CD4-positive, alpha-beta T cell treated with Interleukin-15 for 1 hour (primary cell): ENCODE measurements at regions not wholly inside any gene's neighbourhood (a gene's known extent, or its start where the extent isn't known, plus 50 kb on each side); places are given as distances from the start of the nearest gene placed in this dataset.
A peak's percentile ranks its signal among the peaks of the same experiment; 100 is the strongest.
"Not testable (repeated sequence)": the region's sequence is repeated elsewhere in the genome, so short reads cannot be mapped to it uniquely, and the experiment has no call there.

Experiments used
- DNase-seq: peaks from one replicate; pipeline ENCODE4 v3.0.0-alpha.2; 2020

DNA sequence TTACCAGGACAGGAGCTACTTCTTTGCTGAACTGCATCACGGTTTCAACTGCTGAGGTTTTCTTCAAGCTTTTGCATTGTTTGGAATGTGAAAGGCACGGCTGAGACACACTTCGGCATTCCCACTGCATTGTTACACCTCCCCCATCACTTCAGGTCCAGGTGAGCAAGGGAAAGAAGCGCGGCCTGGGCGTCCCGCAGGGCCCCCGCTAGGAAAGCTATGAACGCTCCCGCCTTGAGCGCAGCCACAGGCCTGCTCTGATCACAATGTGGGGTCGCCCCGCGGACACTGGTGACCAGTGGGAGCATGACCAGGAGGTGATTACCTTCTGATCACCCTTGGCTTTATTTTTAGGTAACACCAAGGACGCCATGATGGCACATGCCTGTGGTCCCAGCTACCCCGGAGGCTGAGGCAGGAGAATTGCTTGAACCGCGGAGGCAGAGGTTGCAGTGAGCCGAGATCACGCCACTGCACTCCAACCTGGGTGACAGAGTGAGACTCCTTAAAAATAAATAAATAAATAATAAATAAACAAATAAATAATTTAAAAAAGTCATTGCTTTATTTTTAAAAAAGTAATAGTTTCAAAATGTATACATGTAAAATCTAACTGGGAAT lies 82.2 kb upstream of the ANTXRL start:
- not testable (repeated sequence) for DNase-seq

- DNase-seq, result not testable (repeated sequence)
Measured at GRCh38 chr10:46210427-46210826, 76.4 kb upstream of the ANTXRL start.

DNA sequence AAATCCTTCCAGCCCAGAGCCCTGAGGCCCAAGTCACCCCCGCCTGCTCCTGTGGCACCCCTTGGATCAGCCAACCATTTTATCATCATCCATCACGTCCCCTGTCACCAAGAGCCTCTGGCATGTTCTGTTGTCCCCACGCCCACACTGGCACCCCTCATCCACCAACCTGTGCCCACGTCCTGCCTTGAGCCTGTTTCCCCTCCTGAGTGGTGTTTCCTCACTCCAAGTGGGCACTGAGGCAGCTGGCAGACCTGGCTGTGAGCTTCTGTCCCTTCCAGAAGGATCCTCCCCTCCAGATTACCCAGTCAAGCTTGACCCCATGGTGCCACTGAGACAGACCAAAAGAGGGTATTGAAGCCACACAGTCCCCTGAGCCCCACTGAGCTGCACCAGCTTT lies 71.4 kb upstream of the ANTXRL start:
- DNase-seq, result no peak

DNA sequence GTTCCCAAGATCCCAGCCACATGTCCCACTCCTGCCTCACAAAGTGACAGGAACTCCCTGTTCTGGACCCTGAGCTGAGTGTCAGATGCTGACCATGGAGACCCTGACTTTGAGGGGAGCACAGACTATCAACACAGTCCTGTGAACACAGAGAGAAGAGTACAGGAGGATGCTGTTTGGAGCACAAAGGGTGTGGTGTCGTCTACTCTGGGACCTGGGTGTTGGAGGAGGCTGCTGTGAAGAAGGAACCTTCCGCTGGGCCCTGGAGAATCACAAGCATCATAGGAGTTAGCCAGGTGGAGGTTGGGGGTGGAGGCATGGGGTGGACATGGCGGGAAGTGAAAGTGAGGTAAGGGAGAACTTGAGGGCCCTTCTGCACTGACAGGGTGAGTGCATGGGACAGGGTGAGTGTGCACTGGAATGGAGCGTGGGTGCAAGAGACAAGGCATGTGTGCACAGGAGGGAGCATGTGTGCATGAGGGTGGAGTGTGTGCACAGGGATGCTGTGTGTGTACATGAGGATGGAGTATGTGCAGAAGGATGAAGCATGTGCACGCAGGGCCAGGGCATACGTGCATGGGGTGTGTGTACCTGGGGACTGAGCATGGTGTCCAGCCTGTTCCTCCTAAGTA lies 70.7 kb upstream of the ANTXRL start:
- no peak for DNase-seq

GRCh38 chr10:46216836-46217751 lies 69.7 kb upstream of the ANTXRL start:
- no peak for DNase-seq

GRCh38 chr10:46217752-46218453 lies 68.9 kb upstream of the ANTXRL start:
- DNase-seq, result no peak

DNA sequence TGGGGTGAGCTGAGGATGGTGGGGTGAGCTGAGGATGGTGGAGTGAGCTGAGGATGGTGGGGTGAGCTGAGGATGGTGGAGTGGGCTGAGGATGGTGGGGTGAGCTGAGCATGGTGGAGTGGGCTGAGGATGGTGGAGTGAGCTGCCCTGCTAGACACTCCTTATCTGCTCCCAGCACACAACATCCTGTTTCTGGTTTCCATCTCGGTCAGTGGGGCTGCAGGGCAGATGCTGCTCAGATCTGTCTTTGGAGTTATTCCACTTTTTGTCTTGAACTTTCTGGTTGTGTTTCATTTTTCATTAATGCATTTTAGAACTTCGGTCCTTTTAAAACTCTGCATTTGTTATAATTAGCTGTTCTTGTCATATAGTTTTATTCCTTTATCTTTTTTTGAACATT lies 67.9 kb upstream of the ANTXRL start:
- no peak for DNase-seq

DNA sequence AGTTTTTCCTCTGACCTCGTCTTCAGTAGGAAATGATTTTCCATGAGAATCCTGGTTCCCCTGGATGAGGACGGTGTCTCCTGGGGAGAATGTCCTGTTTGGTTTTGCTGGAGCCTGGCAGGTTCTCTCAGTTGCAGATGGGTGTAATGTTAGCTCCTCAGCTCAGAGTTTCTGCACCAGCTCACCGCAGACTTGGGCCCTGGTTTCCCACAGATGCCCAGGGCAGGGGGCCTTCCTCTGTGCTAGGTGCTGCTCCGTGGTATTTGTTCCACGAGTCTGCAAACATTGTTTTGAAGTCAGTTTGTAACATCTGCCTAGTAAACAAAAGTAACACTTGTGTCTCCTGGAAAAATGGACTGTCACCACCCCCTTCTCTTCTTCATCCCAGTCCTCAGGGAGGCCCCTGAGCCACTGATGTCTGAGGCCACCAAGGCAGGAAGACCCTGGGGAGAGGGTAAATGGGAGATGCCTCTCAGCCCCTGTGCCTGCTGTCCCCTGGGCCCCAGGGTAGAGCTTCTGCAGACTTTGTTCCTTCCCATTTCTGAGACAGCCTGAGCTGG lies 67.3 kb upstream of the ANTXRL start:
- DNase-seq, result not testable (repeated sequence)

DNA sequence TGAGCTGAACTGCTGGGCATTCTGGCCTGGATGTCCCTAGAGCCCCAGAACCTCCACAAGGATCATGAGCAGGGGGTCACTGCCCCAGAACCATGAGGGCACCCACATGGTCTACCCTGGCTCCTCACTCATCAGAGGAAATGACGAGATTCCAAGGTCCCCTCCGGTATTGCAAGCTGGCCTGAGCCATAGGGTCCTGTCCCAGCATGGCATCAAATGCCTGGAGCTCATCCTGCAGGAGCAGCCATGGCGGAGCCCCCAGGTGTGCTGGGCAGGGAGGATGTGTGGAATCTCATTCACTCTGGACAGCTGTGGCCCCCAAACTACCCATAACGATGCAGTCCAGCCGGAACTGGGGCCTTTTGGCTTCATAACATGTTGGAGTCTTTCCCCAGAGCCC lies 66.6 kb upstream of the ANTXRL start:
- DNase-seq, result no peak

DNA sequence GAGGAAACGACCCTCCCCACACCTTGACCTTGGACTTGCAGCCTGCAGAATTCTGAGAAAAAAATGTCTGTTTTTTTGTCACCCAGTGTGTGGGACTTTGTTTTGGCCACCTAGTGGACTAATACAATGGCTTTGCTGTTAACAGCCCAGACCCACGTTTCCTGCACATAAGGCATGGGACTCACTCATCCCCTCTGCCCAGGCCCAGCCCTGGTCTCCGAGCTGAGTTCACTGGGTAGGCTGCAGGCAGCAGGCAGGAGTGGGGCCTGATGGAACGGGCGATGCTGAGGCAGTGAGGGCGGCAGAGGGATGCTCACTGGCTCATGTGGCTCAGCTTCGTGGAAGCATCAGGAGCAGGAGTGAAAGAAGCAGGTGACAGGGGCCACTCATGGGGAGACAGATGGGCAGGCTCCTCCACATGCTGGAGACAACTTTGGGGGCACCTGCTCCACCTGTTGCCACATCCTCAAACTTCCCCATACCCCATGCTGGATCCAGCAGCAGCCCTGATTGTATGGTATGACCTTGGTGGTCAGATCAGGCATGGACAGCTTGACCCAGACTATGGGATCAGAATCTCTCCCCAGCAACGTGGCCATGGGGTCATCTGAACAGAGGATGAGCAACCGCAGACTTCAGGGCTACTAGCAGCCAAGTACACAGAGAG lies 65.8 kb upstream of the ANTXRL start:
- DNase-seq, result no peak

- DNase-seq, result no peak
Measured at GRCh38 chr10:46222364-46222935, 64.3 kb upstream of the ANTXRL start.

DNA sequence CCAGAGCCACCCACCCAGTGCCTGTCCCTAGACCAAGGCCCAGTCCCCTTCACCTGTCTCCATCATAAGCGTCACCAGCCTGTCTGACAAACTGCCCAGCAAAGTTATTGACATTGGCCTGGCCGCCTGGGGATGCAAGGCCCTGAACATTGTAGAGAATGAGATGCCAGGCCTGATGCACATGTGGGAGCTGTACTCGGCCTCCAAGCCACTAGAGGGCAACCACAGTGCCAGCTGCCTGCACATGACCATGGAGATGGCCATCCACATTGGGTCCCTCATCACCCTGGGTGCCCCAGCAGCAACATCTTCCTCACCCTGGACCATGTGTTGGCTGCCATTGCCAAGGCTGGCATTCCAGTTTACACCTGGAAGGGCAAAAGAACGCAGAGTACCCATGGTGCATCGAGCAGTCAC lies 63.7 kb upstream of the ANTXRL start:
- no peak for DNase-seq

DNA sequence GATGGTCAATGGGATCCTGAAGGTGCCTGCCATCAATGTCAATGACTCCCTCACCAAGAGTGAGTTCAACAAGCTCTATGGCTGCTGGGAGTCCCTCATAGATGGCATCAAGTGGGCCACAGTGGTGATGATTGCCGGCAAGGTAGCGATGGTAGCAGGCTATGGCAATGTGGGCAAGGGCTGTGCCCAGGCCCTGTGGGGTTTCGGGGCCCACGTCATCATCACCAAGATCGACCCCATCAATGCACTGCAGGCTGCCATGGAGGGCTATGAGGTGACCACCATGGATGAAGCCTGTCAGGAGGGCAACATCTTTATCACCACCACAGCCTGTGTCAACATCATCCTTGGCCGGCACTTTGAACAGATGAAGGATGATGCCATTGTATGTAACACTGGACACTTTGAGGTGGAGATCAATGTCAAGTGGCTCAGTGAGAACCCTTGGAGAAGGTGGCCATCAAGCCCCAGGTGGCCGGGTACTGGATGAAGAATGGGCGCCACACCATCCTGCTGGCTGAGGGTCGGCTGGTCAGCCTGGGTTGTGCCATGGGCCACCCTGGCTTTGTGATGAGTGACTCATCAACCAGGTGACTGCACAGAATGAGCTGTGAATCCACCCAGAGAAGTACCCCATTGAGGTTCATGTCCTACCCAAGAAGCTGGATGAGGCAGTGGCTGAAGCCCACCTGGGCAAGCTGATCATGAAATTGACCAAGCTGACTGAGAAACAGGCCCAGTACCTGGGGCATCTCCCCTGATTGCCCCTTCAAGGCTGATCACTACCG lies 63.0 kb upstream of the ANTXRL start:
- DNase-seq, result no peak

DNA sequence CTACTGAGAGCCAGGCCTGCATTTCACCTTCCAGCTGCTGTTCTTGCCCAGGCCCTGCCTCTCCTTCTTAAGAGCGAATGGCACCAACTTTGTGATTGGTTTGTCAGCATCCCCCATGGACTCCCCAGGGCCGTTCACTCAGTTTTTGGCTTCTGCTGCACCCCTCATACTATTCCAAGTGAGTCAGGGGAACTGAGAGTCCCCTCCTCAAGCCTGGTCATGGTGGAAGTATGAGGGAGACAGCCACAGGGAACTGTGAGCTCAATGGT lies 62.4 kb upstream of the ANTXRL start:
- no peak for DNase-seq

- DNase-seq, result no peak
Measured at GRCh38 chr10:46225597-46225996, 61.2 kb upstream of the ANTXRL start.

DNA sequence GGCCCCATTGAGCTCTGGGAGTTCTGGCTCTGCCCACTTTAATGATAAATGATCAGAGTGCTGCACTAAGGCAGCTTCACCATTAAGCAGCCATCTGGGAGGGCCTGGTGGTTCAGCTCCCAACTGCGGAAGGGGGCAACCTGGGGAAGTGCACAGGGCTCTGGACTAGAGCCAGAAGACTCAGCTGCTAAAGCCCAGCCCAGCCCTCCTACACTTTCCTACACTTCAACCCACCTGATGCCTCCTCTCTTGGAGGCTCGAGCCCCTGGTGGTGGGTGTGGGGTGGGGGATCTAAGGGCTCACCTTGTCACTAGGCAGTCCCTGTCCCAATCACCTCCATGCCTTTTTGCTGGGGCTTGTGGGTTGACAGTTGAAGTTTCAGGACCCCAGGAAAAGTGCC lies 60.6 kb upstream of the ANTXRL start:
- no peak for DNase-seq

DNA sequence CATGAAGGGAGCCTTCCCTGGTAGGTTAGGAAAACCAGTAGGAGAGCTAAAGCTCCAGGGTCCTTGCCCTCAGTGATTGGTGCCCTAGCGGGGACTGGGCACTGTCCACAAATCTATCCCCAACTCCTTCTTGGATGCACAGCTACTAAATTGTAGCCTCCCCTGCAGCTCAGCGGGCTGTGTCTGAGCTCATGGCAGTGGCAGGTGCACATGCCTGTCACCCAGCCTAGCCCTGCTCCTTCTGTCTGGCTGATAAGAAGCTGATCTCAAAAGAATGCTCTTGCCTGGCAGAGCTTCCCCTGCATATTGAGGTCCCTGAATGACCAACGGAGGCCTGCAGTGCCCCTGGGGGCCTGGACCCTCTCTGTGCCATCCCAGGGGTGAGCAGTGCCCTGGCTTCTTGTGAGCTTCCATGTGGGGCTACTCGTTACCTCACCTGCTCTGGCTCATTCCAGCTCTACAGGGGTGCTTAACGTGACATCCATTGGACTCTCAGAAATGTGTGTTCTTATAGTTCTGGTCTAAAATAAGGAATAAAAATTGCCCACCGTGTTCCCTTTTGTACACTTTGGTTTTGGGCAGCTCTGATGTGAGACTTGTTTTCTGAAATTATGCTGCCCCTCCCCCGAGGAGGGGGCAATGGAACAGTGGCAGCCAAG lies 59.8 kb upstream of the ANTXRL start:
- no peak for DNase-seq

- DNase-seq, result no peak
Measured at GRCh38 chr10:46227571-46227935, 59.2 kb upstream of the ANTXRL start.

DNA sequence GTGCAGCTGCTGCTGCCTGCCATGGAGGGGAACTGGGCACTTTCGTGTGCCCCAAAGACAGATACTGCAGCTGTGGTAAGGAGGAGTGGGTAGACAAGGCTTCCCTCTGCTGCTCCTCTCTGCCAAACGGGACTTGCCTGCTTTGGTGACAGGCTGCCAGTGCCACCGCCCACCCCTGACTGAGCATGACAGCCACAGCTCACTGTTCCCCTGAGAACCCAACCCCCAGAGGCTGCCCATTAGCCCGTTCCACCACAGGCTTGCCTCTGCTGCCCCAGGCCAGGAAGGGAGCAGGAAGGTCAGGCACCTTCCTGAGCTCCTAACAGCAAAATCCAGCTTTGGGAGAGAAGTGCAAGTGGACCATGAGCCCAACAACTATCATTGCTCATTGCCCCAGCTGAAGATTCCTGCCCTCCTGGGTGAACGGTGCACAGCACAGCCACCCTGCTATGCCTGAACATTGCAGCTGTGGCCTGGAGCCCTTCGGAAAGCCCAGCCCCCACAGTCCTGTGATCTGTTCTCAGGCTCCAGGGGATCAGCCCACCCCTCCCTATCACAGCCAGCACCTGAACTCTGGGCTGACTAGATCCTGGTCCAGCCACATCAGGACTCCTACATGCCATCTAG lies 58.7 kb upstream of the ANTXRL start:
- DNase-seq, result no peak

DNA sequence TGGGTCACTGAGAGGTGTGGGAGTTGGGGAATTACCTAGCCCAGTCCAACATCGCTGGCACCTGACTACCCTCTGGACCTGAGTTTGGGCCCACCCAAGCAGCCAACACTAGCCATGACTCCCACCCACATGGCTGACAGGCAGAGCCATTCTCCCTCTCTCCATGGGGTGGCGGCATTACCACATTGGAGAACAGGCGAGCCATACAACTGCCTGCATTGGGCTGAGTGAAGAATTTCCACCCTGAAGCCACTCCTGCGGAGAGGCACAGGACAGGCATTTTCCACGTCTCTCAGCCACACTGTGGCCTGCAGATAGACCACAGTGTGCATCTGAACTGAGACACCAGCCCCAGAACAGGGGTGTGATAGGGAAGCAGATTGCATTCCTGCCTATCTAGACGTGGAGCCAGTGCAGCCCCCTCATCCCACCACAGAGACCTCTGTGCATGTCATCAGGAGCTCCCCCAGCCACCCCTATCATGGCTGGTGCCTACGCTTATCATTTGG lies 58.2 kb upstream of the ANTXRL start:
- peak; percentile 53 for DNase-seq
